Umbilical cord (tissue), 1 donor: ENCODE measurements at regions not wholly inside any gene's neighbourhood (a gene's known extent, or its start where the extent isn't known, plus 50 kb on each side); places are given as distances from the start of the nearest gene placed in this dataset.
A peak's percentile ranks its signal among the peaks of the same experiment; 100 is the strongest.
"Not testable (repeated sequence)": the region's sequence is repeated elsewhere in the genome, so short reads cannot be mapped to it uniquely, and the experiment has no call there.

ENCODE experiments used
- DNase-seq: peaks from one replicate; pipeline ENCODE4 v3.0.0-alpha.2; 2015; ENCODE audit warnings: low spot score

DNA sequence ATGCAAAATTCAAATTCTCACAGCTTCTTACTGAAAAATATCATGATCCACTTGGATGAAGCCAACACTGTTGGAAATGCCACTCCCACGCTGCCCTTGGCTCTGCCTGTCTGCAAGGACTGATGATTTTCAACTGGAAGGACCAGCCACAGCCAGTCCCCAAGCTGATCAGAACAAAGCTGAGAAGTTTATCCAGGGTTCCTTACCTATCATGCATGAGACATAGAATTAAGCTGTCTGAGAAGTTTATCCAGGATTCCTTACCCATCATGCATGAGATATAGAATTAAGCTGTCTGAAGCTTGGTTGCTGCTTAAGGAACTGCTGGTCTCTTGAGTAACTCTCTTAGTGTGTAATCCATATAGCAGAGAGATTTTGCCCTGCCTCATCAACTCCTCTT is 159.8 kb upstream of the TMEM260 start:
- DNase-seq: peak; percentile 64

DNA sequence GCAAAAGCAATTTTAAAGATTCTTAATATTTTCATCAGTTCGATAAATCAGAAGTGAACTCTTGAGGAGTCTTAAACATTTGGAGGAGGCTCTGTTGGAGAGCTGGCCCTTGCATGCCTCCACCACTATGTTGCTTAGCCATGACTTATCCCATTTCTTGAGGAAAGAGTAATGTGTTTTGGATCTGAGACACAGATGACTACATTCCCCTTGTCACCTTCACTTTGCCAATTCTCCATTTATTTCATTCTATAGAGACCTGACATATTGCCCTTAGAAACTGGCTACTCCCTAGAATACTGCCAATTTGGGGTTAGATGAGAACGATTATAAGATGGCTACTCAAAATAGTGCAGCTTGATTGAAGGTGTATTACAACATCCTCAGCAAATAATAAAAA is 157.4 kb upstream of the TMEM260 start:
- no peak for DNase-seq

DNA sequence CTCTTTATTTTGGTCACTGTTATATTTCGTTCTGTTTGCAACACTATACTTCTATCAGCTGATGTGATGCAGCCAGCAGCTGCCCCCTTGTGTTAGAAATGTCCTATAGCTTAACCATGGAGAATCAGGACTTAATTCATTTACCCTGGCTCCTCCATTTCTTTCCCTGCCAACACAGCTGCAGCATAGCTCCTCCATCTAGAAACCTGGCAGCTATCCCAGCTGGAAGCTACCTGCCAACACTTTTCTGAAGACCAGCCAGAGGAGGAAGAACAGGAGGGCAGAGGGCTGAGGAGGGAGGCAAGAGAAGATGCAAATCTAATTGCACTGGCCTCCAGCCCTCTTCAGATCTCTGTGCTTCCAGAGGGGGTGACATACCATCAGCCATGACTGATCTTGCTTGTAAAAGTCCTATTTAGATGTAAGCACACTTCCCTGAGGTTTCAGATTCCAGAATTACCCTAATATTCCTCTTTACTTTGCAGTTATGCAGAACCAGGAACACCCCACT is 156.8 kb upstream of the TMEM260 start:
- peak; percentile 73 for DNase-seq

DNA sequence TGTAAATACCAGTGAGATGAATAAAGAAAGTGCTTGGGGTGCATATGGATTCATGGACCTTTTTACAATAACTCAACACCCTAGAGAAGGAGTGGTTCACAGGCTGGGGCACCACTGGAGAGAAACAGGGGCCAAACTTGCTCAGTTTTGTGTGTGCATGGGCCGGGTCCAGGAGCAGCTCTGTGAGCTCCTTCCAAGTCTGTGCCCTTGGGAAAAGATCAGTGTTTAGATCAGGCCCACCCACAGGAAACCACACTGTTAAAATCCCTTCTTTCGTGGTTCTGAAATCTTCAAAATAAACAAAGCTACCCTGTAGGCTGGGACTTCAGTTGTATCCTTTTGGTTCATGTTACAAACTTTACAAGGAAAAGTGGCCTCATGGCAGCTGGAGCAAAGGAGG is 156.1 kb upstream of the TMEM260 start:
- DNase-seq: no peak

DNA sequence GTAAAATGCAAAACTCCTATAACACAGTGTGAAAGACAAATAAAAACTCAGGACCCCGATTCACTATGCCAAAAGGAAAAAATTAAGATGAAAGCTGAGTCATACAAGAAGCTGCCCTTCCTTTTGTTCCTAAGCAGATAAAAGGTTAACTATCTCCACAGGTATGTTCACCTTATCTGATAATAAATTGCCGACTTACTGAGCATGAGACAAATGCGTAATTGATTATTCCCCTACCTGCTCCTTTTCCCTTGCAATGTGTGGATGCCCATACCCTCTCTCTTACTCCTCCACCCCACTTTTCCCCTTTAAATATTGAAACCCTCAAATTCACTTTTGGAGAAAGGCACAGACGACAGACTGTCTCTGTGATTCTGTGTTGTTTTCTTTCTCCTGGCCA is 148.6 kb upstream of the TMEM260 start:
- DNase-seq: no peak

DNA sequence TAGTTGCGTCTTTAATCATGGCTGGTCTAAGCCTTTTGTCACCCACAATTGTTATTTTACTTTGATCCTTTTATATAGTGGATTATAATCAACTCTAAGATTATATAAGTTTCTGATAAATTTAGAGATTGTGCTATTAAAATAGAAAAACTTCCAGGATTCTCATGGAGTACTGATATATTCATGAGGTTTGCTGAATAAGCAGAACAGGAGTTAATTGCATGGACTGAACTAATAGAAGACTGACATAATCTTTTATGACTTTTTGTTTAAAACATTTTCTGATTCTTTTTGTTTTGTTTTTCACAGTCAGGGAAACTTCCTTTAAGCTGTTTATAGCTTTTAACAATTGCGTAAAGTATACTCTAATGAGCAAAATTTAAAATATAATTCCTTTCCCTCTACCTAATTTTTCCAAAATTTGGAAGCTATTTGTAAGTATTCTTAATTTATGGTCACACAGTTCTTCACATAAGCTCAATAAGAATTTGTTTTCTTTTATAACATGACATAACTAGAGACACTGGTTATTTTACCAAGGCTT is 129.9 kb upstream of the TMEM260 start:
- no peak for DNase-seq

DNA sequence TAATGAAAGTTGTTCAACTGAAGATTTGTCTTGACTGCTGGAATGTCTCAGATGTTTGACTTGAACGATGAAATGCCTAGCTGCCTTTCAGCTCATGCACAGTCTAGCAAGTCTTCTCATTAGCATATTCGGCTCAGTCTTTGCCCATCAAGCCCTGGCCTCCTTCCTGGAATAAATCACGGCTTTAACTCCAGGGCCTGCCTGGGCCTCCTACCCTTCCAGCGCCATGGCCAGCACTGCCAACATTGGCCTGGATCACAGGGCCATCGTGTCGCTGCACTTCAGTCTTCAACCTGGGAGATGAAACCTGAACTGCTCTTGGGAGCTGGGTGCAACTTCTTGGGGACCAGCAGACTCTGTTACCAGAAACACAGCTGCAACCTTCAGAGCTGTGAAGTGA is 126.7 kb upstream of the TMEM260 start:
- DNase-seq: no peak

DNA sequence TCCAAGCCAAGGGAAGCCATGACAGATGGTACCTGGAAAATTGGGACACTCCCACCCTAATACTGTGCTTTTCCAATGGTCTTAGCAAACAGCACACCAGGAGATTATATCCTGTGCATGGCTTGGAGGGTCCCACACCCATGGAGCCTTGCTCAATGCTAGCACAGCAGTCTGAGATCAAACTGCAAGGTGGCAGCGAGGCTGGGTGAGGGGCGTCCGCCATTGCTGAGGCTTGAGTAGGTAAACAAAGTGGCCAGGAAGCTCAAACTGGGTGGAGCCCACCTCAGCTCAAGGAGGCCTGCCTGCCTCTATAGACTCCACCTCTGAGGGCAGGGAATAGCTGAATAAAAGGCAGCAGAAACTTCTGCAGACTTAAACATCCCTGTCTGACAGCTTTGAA is 124.9 kb upstream of the TMEM260 start:
- DNase-seq: not testable (repeated sequence)

DNA sequence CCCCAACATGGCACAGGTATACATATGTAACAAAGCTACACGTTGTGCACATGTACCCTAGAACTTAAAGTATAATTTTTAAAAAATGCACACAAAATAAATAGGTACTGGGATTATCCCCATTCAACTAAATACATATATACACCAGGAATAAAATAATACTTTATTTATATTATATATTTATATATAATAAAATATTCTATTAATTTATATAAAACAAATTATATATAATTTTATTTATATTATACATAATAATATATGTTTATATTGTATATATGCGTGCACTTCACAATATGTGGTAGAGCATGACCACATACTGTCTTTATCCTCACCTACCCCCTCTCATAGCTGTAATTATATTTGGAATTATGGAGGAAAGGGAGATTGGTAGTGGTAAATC is 119.1 kb upstream of the TMEM260 start:
- DNase-seq: no peak

DNA sequence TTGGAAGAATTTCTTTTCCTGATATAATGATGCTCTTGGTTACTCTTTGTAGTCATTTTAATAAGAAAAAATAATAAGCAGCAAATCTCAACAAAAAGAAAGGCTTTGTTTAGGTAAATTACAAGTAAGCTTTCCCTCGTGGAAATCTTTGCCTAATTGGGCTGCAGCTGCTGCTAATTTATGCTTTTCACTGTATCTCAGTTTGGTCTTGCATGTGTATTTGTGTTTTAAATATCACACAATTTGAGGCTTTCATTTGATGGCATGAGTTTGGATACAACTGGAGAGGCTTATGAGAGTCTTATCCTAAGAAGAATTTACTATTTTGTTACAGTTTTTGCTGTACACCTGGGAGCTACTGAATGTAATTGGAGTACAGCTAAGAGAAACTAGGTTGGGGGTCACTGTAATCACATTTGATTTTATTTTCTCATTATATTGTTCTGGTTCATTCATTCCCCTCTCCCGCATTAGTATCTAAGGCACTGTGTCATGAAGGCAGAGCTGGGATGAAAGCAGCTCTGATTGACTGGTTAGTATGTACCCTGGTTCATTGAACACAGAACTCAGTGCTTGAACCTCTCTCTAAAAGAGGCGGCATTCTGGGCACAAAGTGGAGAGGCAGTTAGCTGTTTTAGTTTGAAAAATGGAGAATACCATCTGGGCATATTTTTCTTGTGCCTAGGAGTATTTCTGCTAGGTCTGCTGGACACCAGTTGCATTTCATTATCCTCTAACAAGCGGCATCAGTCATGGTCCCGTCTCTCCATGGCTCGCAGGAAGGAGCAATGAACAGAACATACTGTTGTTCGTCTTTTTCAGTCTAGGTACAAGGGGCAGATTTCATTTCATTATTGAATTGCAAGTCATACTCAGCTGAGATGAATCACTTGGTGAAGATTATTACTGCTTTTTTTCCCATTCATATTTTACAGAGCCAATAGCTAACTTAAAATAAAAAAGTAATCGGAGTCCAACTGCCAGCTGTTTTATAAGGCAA is 118.0 kb upstream of the TMEM260 start:
- no peak for DNase-seq

DNA sequence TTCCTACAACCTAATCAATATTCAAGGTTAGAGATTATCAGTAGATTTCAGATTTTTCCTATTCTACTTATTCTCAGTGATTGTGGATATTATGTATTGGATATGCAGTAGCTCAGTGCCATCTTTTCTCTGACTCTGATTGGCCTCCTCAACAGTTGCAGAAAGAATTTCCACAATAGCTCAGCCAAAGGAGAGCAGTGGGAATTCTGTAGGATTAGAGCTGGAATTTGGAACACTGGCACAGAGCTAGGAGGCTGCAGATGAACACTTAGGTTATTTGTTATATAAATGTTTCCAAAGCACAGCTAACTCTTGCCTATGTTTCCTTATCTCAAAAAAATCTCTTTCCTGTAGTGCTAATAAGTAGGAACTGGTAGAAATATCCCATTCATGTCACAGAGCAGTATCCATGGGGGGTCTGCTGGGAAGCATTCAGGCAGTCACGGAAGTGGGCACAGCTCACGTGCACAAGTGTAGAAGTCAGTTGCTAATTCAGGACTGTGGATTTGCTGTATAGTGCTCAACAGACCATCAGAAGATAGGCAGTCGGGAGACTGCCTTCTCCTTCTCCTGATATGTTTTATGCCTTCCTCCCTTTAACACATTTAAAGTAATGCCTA is 116.2 kb upstream of the TMEM260 start:
- no peak for DNase-seq

DNA sequence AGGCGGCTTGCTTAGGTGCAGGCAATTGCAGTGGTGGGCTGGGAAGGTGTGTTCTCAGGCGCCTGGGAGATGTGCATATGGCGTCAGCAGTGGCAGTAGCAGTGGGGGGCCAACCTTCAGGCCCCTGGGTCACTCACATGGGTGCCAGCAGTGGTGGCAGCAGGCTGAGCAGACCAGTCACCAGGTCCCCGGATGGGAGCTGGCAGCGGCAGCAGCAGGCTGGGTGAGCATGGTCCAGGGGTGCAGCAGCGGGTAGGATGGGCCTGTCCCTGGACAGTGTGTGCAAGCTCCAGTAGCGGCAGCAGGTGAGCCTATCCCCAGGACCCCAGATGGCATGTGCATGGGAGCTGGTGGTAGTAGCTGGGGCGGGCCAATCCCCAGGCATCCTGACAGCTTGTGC is 108.5 kb upstream of the TMEM260 start:
- DNase-seq: no peak

DNA sequence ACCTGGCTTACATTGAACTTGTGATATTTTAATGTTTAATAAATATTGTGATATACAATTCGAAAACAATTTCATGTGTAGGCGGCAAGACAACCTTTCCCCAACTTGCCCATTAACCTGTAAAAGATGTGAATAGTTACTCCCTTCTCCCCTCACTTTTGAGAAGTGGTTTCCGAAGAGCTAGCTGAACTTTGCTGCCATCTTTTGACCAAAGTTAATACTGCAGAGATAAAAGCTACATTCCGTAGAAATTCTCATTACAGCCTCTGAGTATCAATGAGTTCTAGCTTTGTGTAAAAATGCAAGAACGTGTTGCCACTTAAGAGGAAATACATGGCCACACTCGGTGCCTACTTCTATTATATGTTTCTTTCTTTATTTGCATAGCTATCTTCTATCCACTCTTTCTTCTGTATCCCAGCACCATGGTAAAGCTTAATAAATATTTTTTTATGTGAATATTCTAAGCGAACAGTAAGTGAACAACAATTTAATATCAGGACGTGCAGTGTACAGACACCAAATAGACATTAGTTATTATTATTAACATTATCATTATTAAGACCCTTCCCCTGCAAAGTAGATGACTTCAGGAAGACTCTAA is 105.1 kb upstream of the TMEM260 start:
- peak; percentile 43 for DNase-seq

DNA sequence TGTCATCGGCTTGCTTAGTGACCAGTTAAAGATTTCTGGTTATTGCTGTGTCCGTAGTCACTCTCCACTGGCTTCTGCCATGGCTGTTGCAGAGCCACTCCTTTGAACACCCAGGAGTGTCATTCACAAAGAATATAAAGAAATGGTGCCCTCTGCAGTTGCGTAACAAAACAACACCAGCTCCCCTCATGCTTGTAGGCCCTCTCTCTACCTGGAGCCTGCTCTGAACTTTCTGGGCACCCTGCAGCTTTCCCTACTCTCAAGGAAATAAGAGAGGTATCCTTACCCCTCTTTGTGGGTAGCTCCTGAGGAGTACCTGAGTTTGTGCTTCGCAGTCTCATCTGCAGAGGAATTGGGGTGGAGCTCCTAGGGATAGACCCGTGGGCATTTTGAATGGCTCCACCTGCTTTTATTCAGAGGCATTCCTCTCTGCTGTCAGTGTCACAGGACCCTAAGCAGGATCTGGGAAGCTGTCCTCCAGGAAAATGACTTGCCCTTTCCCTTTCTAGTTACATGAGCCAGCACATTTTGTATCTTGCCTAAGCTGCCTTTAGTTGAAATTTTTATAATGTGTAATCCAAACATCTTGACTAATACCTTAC is 97.2 kb upstream of the TMEM260 start:
- no peak for DNase-seq

DNA sequence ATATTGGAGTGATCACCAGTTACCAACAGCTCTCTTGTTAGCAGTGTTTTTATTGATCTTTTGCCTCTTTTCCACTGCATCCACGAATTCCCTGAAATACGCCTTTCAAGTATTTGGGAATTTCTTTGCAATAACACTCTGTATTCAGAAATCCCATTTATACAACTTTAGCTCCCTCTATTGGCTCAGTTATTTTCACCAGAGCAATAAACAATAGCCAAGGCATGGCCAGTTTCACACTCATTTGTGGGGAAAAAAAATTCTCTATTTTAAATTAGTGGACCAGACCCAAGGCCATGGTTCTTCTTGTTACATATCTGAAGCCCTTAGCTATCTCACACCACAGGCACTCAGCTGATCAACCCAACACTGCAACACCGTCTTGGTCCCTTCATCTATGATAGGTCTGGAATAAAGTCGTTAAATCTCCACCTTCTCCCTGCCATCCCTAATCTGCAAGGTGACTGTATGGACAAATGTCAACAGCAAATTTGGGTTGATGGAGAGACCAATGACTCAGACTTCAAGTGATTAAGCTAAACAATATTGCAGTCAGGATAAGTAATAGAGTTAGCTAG is 92.4 kb upstream of the TMEM260 start:
- peak; percentile 30 for DNase-seq

DNA sequence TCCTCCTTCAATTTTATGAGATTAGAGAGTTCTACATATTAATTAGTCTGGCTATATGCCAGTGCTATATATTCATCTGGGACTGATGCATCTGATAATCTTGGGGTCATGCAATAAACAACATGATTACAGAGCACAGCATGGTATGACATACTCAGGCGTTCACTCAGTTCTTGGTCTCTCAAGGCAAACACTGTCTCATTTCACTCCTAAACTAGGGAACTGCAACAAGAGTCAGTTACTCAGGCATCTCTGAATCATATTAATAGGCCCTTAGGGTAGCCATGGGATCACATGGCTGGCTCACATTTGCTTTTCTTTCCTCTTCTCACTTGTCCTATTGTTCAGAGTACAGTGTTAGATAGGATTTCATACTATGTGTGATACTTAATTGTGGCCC is 91.8 kb upstream of the TMEM260 start:
- DNase-seq: no peak

DNA sequence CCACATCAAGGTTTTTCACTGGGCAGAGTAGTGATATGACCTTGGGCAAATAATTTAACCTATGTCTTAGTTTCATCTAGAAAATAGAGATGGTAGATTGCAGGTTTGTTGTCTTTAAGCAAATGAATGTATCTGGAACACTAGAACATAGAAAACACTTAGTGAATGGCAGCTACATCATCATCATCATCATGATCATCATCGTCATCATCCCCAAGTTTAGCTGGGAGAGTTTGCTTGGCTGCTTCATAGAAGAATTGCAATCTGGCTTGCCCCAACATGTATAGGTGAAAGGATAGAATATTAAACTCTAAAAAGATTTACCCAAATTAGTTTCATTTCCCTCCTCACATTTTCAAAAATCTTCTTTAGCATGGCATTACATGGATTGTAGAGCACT is 91.3 kb upstream of the TMEM260 start:
- no peak for DNase-seq

DNA sequence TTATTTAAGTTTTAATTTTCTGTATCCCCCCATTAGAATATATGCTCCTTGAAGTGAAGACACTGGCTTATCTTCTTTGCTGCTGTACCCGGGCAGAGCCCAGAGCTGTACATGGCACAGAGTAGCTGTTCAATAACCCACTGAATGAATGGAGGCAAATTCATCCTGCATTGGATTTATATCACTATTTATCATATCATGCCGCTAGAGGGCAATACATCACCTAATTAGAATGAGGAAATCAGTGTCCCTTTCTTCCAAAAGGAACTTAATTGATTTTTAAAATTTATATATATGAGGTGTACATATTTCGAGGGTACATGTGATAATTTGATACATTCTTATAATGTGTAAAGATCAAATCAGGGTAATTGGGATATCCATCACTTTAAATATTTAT is 89.2 kb upstream of the TMEM260 start:
- peak; percentile 27 for DNase-seq

DNA sequence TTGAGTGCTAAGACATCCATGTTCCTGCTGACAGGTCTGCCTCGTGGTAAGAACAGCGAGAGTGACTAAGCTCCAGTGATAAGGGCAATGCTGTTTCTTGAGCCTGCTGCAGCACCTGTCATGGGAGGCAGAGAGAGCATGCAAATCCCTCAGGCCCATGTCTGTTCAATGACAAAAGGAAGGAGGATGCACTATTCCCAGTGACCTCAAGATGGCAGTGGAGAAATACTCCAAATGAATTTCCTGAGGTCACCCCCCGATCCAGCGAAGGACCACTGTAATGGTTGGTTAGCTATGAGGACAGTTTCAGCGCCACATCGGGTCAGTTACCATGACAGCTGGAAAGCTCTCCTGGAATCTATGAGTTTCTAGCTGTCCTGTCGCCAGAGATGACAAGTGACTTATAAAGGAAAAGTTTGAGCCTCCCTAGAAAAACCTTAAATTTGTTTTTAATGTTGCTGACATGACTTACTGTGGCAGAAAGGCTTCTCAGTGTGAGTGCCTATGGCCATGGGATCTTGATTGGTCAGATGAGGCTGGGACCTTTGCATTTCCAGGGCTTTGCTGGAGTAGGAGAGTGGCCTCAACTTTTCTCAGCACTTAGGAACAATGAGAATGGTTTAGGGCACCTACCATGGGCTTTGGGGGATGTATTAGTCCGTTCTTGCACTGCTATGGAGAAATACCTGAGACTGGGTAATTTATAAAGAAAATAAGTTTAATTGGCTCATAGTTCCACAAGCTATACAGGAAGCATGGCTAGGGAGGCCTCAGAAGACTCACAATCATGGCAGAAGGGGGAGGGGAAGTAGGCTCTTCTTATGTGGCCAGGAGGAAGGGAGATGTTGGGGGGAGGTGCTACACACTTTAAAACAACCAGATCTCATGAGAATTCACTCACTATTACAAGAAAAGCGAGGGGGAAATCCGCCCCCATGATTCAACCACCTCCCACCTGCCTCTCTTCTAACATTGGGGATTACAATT is 88.0 kb upstream of the TMEM260 start:
- DNase-seq: peak; percentile 60

DNA sequence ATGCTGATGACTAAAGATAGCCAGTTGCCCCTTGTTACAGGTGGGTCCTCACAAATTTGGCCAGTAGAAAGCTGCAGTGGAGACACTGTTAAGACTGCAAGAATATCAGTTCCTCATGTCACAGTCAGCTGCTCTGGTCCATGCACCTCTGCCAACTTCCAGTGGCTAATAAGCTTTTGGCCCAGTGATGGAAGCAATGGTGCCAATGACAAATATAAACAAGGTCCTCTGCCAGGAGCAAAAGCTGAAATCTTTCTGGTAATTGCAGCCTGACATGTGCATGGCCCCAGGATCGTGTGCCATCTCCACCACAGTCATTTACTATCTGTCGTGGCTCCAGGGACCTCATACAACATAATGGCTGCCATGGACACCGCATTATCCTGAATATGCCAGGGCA is 85.4 kb upstream of the TMEM260 start:
- no peak for DNase-seq
